WTC11 (cell line): ENCODE measurements at regions not wholly inside any gene's neighbourhood (a gene's known extent, or its start where the extent isn't known, plus 50 kb on each side); places are given as distances from the start of the nearest gene placed in this dataset.

Experiments
- ATAC-seq: fragments of 200-7000 bp; cut with Tn5 transposase; 2 replicates; pipeline ENCODE4 v1.10.0; 2021; ENCODE audit warnings: mild to moderate bottlenecking, moderate library complexity
- CTCF ChIA-PET: fragments of 300-600 bp; sonication (Branson Sonifier 250); formaldehyde crosslinking; loops from one replicate; lab custom pipeline; 2021; ENCODE audit warnings: antibody characterized with exemption; lab: Charles Lee
- POLR2A ChIA-PET: fragments of 350-600 bp; sonication (Branson Sonifier 250); formaldehyde crosslinking; loops from one replicate; lab custom pipeline; 2021; ENCODE audit warnings: antibody characterized with exemption; lab: Charles Lee
- DNase-seq: peaks from one replicate; pipeline ENCODE4 v3.0.0; 2021; ENCODE audit warnings: low spot score
- H3K27ac Mint-ChIP-seq: 2 replicates; pipeline ENCODE4 v1.8.0; 2021; ENCODE audit warnings: mixed read lengths
- H3K27me3 Mint-ChIP-seq: 2 replicates; pipeline ENCODE4 v1.8.0; 2021; ENCODE audit warnings: low read depth, mild to moderate bottlenecking, moderate library complexity, mixed read lengths
- H3K36me3 Mint-ChIP-seq: 2 replicates; pipeline ENCODE4 v1.8.0; 2021; ENCODE audit warnings: mixed read lengths
- H3K4me1 Mint-ChIP-seq: 2 replicates; pipeline ENCODE4 v1.8.0; 2022; ENCODE audit warnings: mixed read lengths
- H3K4me3 Mint-ChIP-seq: 2 replicates; pipeline ENCODE4 v1.8.0; 2021; ENCODE audit warnings: mild to moderate bottlenecking, moderate library complexity, mixed read lengths
- H3K9me3 Mint-ChIP-seq: 2 replicates; pipeline ENCODE4 v1.8.0; 2021; ENCODE audit warnings: mixed read lengths
- IRF2 ChIP-seq: sonication (generic); formaldehyde crosslinking; IDR thresholded peaks from 2 replicates; pipeline ENCODE4 v1.8.0; 2022; ENCODE audit warnings: low read depth, missing genetic modification reagents, borderline replicate concordance
- JAZF1 ChIP-seq: fragments of 250-450 bp; sonication (Bioruptor Pico); IDR thresholded peaks from 2 replicates; pipeline ENCODE4 v1.9.0; 2021; ENCODE audit warnings: moderate library complexity, mild to moderate bottlenecking, inconsistent platforms
- JUN ChIP-seq: sonication (generic); formaldehyde crosslinking; IDR thresholded peaks from 2 replicates; pipeline ENCODE4 v1.8.0; 2023; ENCODE audit warnings: mild to moderate bottlenecking, missing genetic modification reagents
- KAT7 ChIP-seq: sonication (generic); formaldehyde crosslinking; IDR thresholded peaks from 2 replicates; pipeline ENCODE4 v1.8.1; 2023; ENCODE audit warnings: missing genetic modification reagents, mild to moderate bottlenecking, borderline replicate concordance
- MYBL2 ChIP-seq: sonication (generic); formaldehyde crosslinking; IDR thresholded peaks from 2 replicates; pipeline ENCODE4 v1.8.1; 2023; ENCODE audit warnings: mild to moderate bottlenecking, moderate library complexity, missing genetic modification reagents
- SMAD4 ChIP-seq: sonication (generic); formaldehyde crosslinking; IDR thresholded peaks from 2 replicates; pipeline ENCODE4 v1.8.0; 2022; ENCODE audit warnings: mild to moderate bottlenecking, missing genetic modification reagents
- ZNF121 ChIP-seq: sonication (generic); formaldehyde crosslinking; IDR thresholded peaks from 2 replicates; pipeline ENCODE4 v1.8.0; 2023; ENCODE audit warnings: missing genetic modification reagents
- ZNF232 ChIP-seq: sonication (generic); formaldehyde crosslinking; IDR thresholded peaks from 2 replicates; pipeline ENCODE4 v1.8.0; 2022; ENCODE audit warnings: mild to moderate bottlenecking, missing genetic modification reagents
- TF ChIP-seq, protein P1 (sequence below): fragments of 250-450 bp; sonication (Bioruptor Pico); IDR thresholded peaks from 2 replicates; pipeline ENCODE4 v1.9.0; 2021; ENCODE audit warnings: moderate library complexity, mild to moderate bottlenecking, inconsistent platforms, borderline replicate concordance
- TF ChIP-seq, protein P2 (sequence below): sonication (generic); formaldehyde crosslinking; IDR thresholded peaks from 2 replicates; pipeline ENCODE4 v1.8.1; 2023; ENCODE audit warnings: mild to moderate bottlenecking, moderate library complexity, missing genetic modification reagents
- TF ChIP-seq, protein P3 (sequence below): sonication (generic); formaldehyde crosslinking; IDR thresholded peaks from 2 replicates; pipeline ENCODE4 v1.8.0; 2022; ENCODE audit warnings: mild to moderate bottlenecking, missing genetic modification reagents
- TF ChIP-seq, protein P4 (sequence below): fragments of 200-600 bp; IDR thresholded peaks from 2 replicates; pipeline ENCODE4 v1.8.0; 2022; ENCODE audit warnings: antibody characterized with exemption
- TF ChIP-seq, protein P5 (sequence below): sonication (generic); formaldehyde crosslinking; IDR thresholded peaks from 2 replicates; pipeline ENCODE4 v1.8.1; 2023; ENCODE audit warnings: mild to moderate bottlenecking, missing genetic modification reagents
- TF ChIP-seq, protein P6 (sequence below): sonication (generic); formaldehyde crosslinking; IDR thresholded peaks from 2 replicates; pipeline ENCODE4 v1.8.1; 2022; ENCODE audit warnings: missing genetic modification reagents, borderline replicate concordance
- TF ChIP-seq, protein P7 (sequence below): sonication (generic); formaldehyde crosslinking; IDR thresholded peaks from 2 replicates; pipeline ENCODE4 v1.8.0; 2023; ENCODE audit warnings: missing genetic modification reagents, mild to moderate bottlenecking, borderline replicate concordance
- TF ChIP-seq, protein P8 (sequence below): sonication (generic); formaldehyde crosslinking; IDR thresholded peaks from 2 replicates; pipeline ENCODE4 v1.8.1; 2022; ENCODE audit warnings: low read depth, missing genetic modification reagents, borderline replicate concordance

DNA sequence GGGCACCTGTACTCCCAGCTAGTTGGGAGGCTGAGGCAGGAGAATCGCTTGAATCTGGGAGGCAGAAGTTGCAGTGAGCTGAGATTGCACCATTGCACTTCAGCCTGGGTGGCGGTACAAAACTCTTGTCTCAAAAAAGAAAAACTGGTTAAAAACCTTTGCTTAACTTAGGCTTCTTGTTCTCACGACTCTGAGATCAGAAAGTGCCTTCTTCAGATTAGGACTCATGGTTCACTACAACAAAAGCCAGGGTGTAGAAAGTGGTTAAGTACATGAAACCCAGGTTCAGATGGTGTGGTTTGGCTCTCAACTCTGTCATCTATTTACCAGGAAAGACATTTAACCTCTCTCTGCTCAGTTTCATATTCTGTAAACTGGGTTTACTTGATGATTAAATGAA is 168.4 kb downstream of the TUSC7 start (continued):
- TF ChIP-seq JAZF1 (CRISPR knock-in tag): no peak

DNA sequence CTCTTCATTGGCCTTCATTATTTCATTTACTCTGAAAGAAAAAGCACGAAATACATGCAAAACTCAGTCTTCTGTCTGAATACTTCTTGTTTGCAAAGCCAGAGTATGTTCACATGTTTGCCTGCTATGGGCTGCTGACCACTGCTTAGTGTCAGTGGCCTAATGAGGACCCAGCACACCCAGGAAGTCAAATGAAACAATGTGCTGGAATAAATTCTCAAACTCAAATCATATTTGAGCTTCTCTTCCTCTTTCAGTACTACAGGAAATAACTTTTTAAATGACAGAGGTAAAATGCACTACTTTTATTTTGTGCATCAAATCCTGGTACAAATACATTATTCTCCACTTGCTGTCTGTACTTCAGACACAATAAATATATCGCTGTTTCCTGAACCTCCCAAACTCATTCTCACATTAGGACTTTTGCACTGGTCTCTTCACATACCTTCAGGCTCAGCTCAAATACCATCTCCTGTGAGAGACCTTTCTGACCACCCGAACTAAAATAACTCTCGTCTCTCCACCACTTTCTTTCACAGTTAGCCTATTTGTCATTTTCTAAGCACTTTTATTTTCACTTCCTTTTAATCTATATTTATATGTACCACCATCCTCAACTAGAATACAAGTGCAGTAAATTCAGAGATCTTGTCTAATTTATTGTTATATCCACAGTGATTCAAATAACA is 176.8 kb downstream of the TUSC7 start:
- H3K27me3 Mint-ChIP-seq: no peaks in the 10 kb centered on the region
- POLR2A ChIA-PET: no interaction called here
- H3K36me3 Mint-ChIP-seq: no peaks in the 10 kb centered on the region
- H3K9me3 Mint-ChIP-seq: no peaks in the 10 kb centered on the region
- no peaks in the 10 kb centered on the region for H3K4me1 Mint-ChIP-seq
- ATAC-seq (no peak), DNase-seq (no peak)
- CTCF ChIA-PET: no interaction called here
- TF ChIP-seq, protein P1, sequence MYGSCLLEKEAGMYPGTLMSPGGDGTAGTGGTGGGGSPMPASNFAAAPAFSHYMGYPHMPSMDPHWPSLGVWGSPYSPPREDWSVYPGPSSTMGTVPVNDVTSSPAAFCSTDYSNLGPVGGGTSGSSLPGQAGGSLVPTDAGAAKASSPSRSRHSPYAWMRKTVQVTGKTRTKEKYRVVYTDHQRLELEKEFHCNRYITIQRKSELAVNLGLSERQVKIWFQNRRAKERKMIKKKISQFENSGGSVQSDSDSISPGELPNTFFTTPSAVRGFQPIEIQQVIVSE: no peak
- TF ChIP-seq, protein P2, sequence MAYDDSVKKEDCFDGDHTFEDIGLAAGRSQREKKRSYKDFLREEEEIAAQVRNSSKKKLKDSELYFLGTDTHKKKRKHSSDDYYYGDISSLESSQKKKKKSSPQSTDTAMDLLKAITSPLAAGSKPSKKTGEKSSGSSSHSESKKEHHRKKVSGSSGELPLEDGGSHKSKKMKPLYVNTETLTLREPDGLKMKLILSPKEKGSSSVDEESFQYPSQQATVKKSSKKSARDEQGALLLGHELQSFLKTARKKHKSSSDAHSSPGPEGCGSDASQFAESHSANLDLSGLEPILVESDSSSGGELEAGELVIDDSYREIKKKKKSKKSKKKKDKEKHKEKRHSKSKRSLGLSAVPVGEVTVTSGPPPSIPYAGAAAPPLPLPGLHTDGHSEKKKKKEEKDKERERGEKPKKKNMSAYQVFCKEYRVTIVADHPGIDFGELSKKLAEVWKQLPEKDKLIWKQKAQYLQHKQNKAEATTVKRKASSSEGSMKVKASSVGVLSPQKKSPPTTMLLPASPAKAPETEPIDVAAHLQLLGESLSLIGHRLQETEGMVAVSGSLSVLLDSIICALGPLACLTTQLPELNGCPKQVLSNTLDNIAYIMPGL (CRISPR knock-in tag): no peak
- TF ChIP-seq KAT7 (CRISPR knock-in tag) (no peak), MYBL2 (CRISPR knock-in tag) (no peak), IRF2 (CRISPR knock-in tag) (no peak), SMAD4 (CRISPR knock-in tag) (no peak), ZNF232 (CRISPR knock-in tag) (no peak), ZNF121 (no peak), JUN (CRISPR knock-in tag) (no peak)
- TF ChIP-seq, protein P3, sequence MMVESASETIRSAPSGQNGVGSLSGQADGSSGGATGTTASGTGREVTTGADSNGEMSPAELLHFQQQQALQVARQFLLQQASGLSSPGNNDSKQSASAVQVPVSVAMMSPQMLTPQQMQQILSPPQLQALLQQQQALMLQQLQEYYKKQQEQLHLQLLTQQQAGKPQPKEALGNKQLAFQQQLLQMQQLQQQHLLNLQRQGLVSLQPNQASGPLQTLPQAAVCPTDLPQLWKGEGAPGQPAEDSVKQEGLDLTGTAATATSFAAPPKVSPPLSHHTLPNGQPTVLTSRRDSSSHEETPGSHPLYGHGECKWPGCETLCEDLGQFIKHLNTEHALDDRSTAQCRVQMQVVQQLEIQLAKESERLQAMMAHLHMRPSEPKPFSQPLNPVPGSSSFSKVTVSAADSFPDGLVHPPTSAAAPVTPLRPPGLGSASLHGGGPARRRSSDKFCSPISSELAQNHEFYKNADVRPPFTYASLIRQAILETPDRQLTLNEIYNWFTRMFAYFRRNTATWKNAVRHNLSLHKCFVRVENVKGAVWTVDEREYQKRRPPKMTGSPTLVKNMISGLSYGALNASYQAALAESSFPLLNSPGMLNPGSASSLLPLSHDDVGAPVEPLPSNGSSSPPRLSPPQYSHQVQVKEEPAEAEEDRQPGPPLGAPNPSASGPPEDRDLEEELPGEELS: no peak
- TF ChIP-seq, protein P4, sequence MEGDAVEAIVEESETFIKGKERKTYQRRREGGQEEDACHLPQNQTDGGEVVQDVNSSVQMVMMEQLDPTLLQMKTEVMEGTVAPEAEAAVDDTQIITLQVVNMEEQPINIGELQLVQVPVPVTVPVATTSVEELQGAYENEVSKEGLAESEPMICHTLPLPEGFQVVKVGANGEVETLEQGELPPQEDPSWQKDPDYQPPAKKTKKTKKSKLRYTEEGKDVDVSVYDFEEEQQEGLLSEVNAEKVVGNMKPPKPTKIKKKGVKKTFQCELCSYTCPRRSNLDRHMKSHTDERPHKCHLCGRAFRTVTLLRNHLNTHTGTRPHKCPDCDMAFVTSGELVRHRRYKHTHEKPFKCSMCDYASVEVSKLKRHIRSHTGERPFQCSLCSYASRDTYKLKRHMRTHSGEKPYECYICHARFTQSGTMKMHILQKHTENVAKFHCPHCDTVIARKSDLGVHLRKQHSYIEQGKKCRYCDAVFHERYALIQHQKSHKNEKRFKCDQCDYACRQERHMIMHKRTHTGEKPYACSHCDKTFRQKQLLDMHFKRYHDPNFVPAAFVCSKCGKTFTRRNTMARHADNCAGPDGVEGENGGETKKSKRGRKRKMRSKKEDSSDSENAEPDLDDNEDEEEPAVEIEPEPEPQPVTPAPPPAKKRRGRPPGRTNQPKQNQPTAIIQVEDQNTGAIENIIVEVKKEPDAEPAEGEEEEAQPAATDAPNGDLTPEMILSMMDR: no peak
- TF ChIP-seq, protein P5, sequence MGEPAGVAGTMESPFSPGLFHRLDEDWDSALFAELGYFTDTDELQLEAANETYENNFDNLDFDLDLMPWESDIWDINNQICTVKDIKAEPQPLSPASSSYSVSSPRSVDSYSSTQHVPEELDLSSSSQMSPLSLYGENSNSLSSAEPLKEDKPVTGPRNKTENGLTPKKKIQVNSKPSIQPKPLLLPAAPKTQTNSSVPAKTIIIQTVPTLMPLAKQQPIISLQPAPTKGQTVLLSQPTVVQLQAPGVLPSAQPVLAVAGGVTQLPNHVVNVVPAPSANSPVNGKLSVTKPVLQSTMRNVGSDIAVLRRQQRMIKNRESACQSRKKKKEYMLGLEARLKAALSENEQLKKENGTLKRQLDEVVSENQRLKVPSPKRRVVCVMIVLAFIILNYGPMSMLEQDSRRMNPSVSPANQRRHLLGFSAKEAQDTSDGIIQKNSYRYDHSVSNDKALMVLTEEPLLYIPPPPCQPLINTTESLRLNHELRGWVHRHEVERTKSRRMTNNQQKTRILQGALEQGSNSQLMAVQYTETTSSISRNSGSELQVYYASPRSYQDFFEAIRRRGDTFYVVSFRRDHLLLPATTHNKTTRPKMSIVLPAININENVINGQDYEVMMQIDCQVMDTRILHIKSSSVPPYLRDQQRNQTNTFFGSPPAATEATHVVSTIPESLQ (CRISPR knock-in tag): no peak
- TF ChIP-seq, protein P6, sequence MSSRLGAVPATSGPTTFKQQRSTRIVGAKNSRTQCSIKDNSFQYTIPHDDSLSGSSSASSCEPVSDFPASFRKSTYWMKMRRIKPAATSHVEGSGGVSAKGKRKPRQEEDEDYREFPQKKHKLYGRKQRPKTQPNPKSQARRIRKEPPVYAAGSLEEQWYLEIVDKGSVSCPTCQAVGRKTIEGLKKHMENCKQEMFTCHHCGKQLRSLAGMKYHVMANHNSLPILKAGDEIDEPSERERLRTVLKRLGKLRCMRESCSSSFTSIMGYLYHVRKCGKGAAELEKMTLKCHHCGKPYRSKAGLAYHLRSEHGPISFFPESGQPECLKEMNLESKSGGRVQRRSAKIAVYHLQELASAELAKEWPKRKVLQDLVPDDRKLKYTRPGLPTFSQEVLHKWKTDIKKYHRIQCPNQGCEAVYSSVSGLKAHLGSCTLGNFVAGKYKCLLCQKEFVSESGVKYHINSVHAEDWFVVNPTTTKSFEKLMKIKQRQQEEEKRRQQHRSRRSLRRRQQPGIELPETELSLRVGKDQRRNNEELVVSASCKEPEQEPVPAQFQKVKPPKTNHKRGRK (CRISPR knock-in tag): no peak
- TF ChIP-seq, protein P7, sequence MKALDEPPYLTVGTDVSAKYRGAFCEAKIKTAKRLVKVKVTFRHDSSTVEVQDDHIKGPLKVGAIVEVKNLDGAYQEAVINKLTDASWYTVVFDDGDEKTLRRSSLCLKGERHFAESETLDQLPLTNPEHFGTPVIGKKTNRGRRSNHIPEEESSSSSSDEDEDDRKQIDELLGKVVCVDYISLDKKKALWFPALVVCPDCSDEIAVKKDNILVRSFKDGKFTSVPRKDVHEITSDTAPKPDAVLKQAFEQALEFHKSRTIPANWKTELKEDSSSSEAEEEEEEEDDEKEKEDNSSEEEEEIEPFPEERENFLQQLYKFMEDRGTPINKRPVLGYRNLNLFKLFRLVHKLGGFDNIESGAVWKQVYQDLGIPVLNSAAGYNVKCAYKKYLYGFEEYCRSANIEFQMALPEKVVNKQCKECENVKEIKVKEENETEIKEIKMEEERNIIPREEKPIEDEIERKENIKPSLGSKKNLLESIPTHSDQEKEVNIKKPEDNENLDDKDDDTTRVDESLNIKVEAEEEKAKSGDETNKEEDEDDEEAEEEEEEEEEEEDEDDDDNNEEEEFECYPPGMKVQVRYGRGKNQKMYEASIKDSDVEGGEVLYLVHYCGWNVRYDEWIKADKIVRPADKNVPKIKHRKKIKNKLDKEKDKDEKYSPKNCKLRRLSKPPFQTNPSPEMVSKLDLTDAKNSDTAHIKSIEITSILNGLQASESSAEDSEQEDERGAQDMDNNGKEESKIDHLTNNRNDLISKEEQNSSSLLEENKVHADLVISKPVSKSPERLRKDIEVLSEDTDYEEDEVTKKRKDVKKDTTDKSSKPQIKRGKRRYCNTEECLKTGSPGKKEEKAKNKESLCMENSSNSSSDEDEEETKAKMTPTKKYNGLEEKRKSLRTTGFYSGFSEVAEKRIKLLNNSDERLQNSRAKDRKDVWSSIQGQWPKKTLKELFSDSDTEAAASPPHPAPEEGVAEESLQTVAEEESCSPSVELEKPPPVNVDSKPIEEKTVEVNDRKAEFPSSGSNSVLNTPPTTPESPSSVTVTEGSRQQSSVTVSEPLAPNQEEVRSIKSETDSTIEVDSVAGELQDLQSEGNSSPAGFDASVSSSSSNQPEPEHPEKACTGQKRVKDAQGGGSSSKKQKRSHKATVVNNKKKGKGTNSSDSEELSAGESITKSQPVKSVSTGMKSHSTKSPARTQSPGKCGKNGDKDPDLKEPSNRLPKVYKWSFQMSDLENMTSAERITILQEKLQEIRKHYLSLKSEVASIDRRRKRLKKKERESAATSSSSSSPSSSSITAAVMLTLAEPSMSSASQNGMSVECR: no peak
- TF ChIP-seq, protein P8, sequence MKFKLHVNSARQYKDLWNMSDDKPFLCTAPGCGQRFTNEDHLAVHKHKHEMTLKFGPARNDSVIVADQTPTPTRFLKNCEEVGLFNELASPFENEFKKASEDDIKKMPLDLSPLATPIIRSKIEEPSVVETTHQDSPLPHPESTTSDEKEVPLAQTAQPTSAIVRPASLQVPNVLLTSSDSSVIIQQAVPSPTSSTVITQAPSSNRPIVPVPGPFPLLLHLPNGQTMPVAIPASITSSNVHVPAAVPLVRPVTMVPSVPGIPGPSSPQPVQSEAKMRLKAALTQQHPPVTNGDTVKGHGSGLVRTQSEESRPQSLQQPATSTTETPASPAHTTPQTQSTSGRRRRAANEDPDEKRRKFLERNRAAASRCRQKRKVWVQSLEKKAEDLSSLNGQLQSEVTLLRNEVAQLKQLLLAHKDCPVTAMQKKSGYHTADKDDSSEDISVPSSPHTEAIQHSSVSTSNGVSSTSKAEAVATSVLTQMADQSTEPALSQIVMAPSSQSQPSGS (CRISPR knock-in tag): no peak
- no peak overlapping the region for H3K27ac Mint-ChIP-seq
- no peak overlapping the region for H3K4me3 Mint-ChIP-seq
